ENCODE measurements at regions not wholly inside any gene's neighbourhood (a gene's known extent, or its start where the extent isn't known, plus 50 kb on each side); places are given as distances from the start of the nearest gene placed in this dataset.

DNA sequence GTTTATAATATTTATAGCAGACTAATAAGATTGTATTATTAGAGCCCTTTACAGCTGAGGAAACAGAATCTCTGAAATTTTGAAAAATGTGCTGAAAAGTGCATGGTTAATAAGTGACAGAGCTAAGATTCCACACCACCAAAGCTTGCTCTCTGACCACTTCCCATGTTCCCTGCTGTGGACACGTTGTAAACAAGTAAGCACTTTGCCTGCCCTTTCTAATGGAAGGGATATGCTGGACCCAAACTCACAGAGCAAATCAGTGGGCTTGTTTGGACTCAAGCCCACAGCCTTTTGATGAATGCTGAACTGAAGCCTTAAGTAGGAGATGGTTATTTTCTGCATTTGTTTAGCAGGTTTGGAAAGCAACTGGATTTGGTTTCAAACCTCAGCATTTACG is 214.0 kb upstream of the TMEM72 start:
- Histone ChIP-seq H3K27me3 (ENCODE audit: control insufficient read depth in 1 of 2, insufficient read depth in 2 of 2, low read length in 2 of 2) (no peaks in the 10 kb centered on the region), H3K4me1 (ENCODE audit: insufficient read depth, low read length) (no peaks in the 10 kb centered on the region), H3K9ac (ENCODE audit: low read length) (no peak overlapping the region), H3K4me3 (ENCODE audit: low read depth in 1 of 2, low read length in 2 of 2) (no peak overlapping the region), H3K36me3 (ENCODE audit: insufficient read depth, low read length) (no peaks in the 10 kb centered on the region), H3K27ac (ENCODE audit: low read depth, low read length) (no peak overlapping the region), H3K9me3 (ENCODE audit: low read length) (no peaks in the 10 kb centered on the region)

- Histone ChIP-seq H3K4me3 (ENCODE audit: low read depth in 1 of 2, low read length in 2 of 2) (no peak overlapping the region), H3K9me3 (ENCODE audit: low read length) (no peaks in the 10 kb centered on the region), H3K27me3 (ENCODE audit: control insufficient read depth in 1 of 2, insufficient read depth in 2 of 2, low read length in 2 of 2) (no peaks in the 10 kb centered on the region)
These were observed 208.6 kb upstream of the TMEM72 start for GRCh38 chr10:44702531-44702930.

GRCh38 chr10:44703241-44704155 is 207.6 kb upstream of the TMEM72 start:
- H3K9ac ChIP-seq (ENCODE audit: low read length), result no peak overlapping the region
- no peaks in the 10 kb centered on the region for H3K36me3 ChIP-seq (ENCODE audit: insufficient read depth, low read length)
- H3K27me3 ChIP-seq (ENCODE audit: control insufficient read depth in 1 of 2, insufficient read depth in 2 of 2, low read length in 2 of 2), result no peaks in the 10 kb centered on the region
- no peaks in the 10 kb centered on the region for H3K4me1 ChIP-seq (ENCODE audit: insufficient read depth, low read length)
- no peaks in the 10 kb centered on the region for H3K9me3 ChIP-seq (ENCODE audit: low read length)
- no peak overlapping the region for H3K4me3 ChIP-seq (ENCODE audit: low read depth in 1 of 2, low read length in 2 of 2)
- no peak overlapping the region for H3K27ac ChIP-seq (ENCODE audit: low read depth, low read length)

More at GRCh38 chr10:44702531-44702930, 208.6 kb upstream of the TMEM72 start:
- H3K4me1 ChIP-seq (ENCODE audit: insufficient read depth, low read length), result no peaks in the 10 kb centered on the region
- H3K36me3 ChIP-seq (ENCODE audit: insufficient read depth, low read length), result no peaks in the 10 kb centered on the region
- H3K27ac ChIP-seq (ENCODE audit: low read depth, low read length), result no peak overlapping the region
- H3K9ac ChIP-seq (ENCODE audit: low read length), result no peak overlapping the region

DNA sequence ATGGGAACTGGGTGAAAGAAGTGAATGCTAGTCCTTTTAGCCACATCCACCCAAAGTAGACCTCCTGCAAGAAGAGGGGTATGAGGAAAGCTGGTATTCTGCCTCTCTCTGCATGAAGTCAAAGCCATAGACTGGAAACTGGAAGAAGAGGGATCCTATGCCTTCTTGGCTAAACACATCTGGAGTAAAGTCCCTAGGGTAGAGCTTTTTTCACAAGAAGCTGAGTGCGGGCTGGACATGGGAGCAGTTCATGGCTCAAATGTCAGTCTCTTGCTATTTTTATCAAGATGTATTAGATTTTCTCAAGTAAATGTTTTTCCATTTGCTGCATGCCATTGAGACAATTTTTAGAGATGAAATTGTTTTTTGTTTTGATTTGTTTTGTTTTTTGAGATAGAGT is 206.5 kb upstream of the TMEM72 start:
- Histone ChIP-seq H3K4me3 (ENCODE audit: low read depth in 1 of 2, low read length in 2 of 2) (no peak overlapping the region), H3K9ac (ENCODE audit: low read length) (no peak overlapping the region), H3K27me3 (ENCODE audit: control insufficient read depth in 1 of 2, insufficient read depth in 2 of 2, low read length in 2 of 2) (no peaks in the 10 kb centered on the region), H3K27ac (ENCODE audit: low read depth, low read length) (no peak overlapping the region), H3K36me3 (ENCODE audit: insufficient read depth, low read length) (no peaks in the 10 kb centered on the region), H3K4me1 (ENCODE audit: insufficient read depth, low read length) (no peaks in the 10 kb centered on the region), H3K9me3 (ENCODE audit: low read length) (no peaks in the 10 kb centered on the region)

DNA sequence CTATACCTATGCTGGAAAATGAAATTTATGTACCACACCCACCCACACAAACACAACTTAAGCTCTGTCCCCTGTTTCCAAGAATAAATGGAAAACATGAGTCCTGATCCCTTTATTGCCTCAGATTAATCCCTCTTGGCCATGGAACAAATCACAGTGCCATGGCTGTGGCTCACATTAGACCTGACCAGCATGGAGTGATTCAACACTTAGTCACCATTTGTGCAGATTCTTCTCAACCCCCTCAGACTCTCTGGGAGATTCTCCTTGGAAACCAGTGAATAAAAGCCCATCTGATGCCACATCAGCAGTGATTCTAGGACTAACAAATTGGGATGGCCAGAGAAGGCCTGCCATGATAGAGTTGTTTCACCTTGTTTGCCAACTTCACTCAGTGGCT is 204.4 kb upstream of the TMEM72 start:
- Histone ChIP-seq H3K4me1 (ENCODE audit: insufficient read depth, low read length) (no peaks in the 10 kb centered on the region), H3K4me3 (ENCODE audit: low read depth in 1 of 2, low read length in 2 of 2) (no peak overlapping the region), H3K27ac (ENCODE audit: low read depth, low read length) (no peak overlapping the region)

DNA sequence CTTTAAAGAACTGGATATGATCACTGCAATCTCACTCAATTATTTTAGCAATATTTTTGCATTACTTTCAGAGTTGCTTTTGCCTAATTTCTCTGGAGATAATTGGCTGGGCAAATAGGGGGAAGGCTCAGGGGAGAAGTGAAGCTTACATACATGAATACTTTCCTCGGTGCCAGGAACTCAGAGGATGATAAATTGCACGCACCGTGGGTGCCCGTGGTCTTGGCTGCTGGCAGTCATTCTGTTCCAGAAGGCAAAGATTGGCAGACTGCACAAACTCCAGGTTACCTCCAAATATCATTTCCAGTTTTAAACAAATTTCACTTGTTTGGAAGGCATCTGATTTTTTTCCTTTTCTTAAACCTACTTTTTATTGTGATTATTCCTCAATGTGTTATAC is 197.8 kb upstream of the TMEM72 start:
- Histone ChIP-seq H3K9me3 (ENCODE audit: low read length) (no peaks in the 10 kb centered on the region), H3K4me1 (ENCODE audit: insufficient read depth, low read length) (peaks cover 3% of the 10 kb centered on the region), H3K9ac (ENCODE audit: low read length) (no peak overlapping the region), H3K27me3 (ENCODE audit: control insufficient read depth in 1 of 2, insufficient read depth in 2 of 2, low read length in 2 of 2) (no peaks in the 10 kb centered on the region), H3K36me3 (ENCODE audit: insufficient read depth, low read length) (no peaks in the 10 kb centered on the region), H3K27ac (ENCODE audit: low read depth, low read length) (no peak overlapping the region), H3K4me3 (ENCODE audit: low read depth in 1 of 2, low read length in 2 of 2) (no peak overlapping the region)

More for the DNA sequence above, 204.4 kb upstream of the TMEM72 start:
- Histone ChIP-seq H3K36me3 (ENCODE audit: insufficient read depth, low read length) (no peaks in the 10 kb centered on the region), H3K9ac (ENCODE audit: low read length) (no peak overlapping the region), H3K27me3 (ENCODE audit: control insufficient read depth in 1 of 2, insufficient read depth in 2 of 2, low read length in 2 of 2) (no peaks in the 10 kb centered on the region), H3K9me3 (ENCODE audit: low read length) (no peaks in the 10 kb centered on the region)

DNA sequence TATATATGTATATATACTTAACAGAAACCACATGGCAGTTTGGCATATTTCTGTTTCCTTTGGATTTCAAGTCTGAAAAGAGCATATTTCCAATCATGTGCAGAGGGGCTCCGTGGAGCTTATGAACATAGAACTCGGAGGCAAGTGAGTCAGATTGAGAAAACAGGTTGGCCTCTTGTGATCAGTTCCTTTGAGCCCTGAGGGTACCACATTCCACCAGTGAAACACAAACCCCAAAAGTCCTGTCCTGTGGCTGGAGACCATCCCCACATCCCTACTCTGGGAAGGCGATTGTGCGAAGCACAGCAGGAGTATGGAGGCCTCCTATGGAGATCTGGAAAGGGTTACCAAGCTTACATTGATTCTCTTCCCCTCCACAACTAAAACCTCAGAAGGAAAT is 196.7 kb upstream of the TMEM72 start:
- Histone ChIP-seq H3K27me3 (ENCODE audit: control insufficient read depth in 1 of 2, insufficient read depth in 2 of 2, low read length in 2 of 2) (no peaks in the 10 kb centered on the region), H3K36me3 (ENCODE audit: insufficient read depth, low read length) (no peaks in the 10 kb centered on the region), H3K9me3 (ENCODE audit: low read length) (no peaks in the 10 kb centered on the region), H3K9ac (ENCODE audit: low read length) (no peak overlapping the region), H3K4me3 (ENCODE audit: low read depth in 1 of 2, low read length in 2 of 2) (no peak overlapping the region), H3K4me1 (ENCODE audit: insufficient read depth, low read length) (peaks cover 3% of the 10 kb centered on the region), H3K27ac (ENCODE audit: low read depth, low read length) (no peak overlapping the region)

GRCh38 chr10:44715136-44715535 is 196.0 kb upstream of the TMEM72 start:
- H3K4me1 ChIP-seq (ENCODE audit: insufficient read depth, low read length), result peaks cover 3% of the 10 kb centered on the region
- H3K9ac ChIP-seq (ENCODE audit: low read length), result no peak overlapping the region
- no peak overlapping the region for H3K4me3 ChIP-seq (ENCODE audit: low read depth in 1 of 2, low read length in 2 of 2)
- H3K9me3 ChIP-seq (ENCODE audit: low read length), result no peaks in the 10 kb centered on the region
- no peaks in the 10 kb centered on the region for H3K36me3 ChIP-seq (ENCODE audit: insufficient read depth, low read length)
- H3K27ac ChIP-seq (ENCODE audit: low read depth, low read length), result no peak overlapping the region
- no peaks in the 10 kb centered on the region for H3K27me3 ChIP-seq (ENCODE audit: control insufficient read depth in 1 of 2, insufficient read depth in 2 of 2, low read length in 2 of 2)

- Histone ChIP-seq H3K27ac (ENCODE audit: low read depth, low read length) (no peak overlapping the region), H3K4me3 (ENCODE audit: low read depth in 1 of 2, low read length in 2 of 2) (no peak overlapping the region), H3K4me1 (ENCODE audit: insufficient read depth, low read length) (peaks cover 3% of the 10 kb centered on the region), H3K9ac (ENCODE audit: low read length) (no peak overlapping the region), H3K27me3 (ENCODE audit: control insufficient read depth in 1 of 2, insufficient read depth in 2 of 2, low read length in 2 of 2) (no peaks in the 10 kb centered on the region), H3K9me3 (ENCODE audit: low read length) (no peaks in the 10 kb centered on the region), H3K36me3 (ENCODE audit: insufficient read depth, low read length) (no peaks in the 10 kb centered on the region)
These were observed 194.6 kb upstream of the TMEM72 start for GRCh38 chr10:44716470-44717015.

DNA sequence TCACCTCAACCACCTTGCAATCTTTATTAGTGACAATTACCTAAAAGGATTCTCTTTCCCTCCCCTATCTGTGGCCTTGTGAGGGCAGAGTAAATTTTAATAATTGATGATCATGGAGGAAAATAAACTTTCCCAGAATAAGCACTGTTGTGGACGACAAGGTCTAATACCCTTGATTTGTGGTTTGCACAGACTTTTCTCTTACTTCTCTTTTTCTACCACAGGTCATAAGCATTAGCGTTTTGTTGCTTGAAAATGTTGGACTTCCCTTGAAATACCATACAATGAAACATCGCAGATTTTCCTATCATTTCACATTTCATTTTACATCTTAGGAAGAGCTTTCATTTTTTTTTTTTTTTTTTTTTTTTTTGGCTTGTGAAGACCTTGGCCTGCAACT is 188.1 kb upstream of the TMEM72 start:
- no peak overlapping the region for H3K9ac ChIP-seq (ENCODE audit: low read length)
- H3K4me3 ChIP-seq (ENCODE audit: low read depth in 1 of 2, low read length in 2 of 2), result no peak overlapping the region
- H3K27me3 ChIP-seq (ENCODE audit: control insufficient read depth in 1 of 2, insufficient read depth in 2 of 2, low read length in 2 of 2), result no peaks in the 10 kb centered on the region
- peaks cover 11% of the 10 kb centered on the region for H3K4me1 ChIP-seq (ENCODE audit: insufficient read depth, low read length)
- no peaks in the 10 kb centered on the region for H3K9me3 ChIP-seq (ENCODE audit: low read length)
- no peak overlapping the region for H3K27ac ChIP-seq (ENCODE audit: low read depth, low read length)
- H3K36me3 ChIP-seq (ENCODE audit: insufficient read depth, low read length), result no peaks in the 10 kb centered on the region

GRCh38 chr10:44723619-44724325 is 187.4 kb upstream of the TMEM72 start:
- Histone ChIP-seq H3K36me3 (ENCODE audit: insufficient read depth, low read length) (no peaks in the 10 kb centered on the region), H3K9ac (ENCODE audit: low read length) (no peak overlapping the region), H3K4me3 (ENCODE audit: low read depth in 1 of 2, low read length in 2 of 2) (no peak overlapping the region), H3K4me1 (ENCODE audit: insufficient read depth, low read length) (peaks cover 11% of the 10 kb centered on the region), H3K9me3 (ENCODE audit: low read length) (no peaks in the 10 kb centered on the region), H3K27ac (ENCODE audit: low read depth, low read length) (no peak overlapping the region), H3K27me3 (ENCODE audit: control insufficient read depth in 1 of 2, insufficient read depth in 2 of 2, low read length in 2 of 2) (no peaks in the 10 kb centered on the region)

Measured in muscle layer of colon (tissue), 2 donors.